ENCODE measurements at regions not wholly inside any gene's neighbourhood (a gene's known extent, or its start where the extent isn't known, plus 50 kb on each side); places are given as distances from the start of the nearest gene placed in this dataset.

DNA sequence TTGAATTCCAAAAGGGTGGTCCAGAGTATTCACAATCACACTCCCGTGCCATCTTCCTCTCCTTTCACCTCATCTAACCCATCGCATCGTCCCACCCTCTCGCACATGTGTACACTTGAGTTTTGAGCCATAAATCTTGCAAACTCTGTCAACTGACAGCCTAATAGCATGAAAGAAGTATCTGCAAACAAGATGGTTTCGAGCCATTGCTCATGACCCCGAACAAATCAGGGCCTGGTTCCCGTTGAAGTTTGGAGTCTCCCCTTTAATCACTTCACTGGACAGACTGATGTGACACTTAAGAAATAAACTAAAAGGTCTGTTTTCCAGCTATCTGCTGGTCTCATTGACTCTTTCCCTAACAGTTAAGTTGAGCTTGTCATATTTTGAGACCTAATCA, 223.6 kb upstream of the SOX5 start:
- no peaks in the 10 kb centered on the region for H3K9me3 ChIP-seq

DNA sequence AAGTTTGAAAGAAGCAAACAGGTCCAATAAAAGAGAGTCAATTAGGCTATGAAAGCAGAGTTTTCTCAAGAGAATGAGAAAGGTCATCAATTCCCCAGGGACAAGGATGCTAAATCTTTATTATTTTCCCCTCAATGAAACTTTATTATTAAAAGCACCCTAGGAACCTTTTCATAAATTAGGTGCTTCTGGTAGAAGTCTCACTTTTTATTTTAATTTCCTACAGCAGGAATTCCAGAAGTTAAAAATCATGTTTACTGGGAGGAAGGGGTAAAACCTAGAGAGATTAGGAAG, 223.2 kb upstream of the SOX5 start:
- Histone ChIP-seq H3K27me3 (no peaks in the 10 kb centered on the region), H3K9me3 (no peaks in the 10 kb centered on the region), H3K4me1 (ENCODE audit: control insufficient read depth in 1 of 2, insufficient read depth in 1 of 2, low read depth in 1 of 2, low read length in 1 of 2) (no peaks in the 10 kb centered on the region), H3K36me3 (no peaks in the 10 kb centered on the region), H3K27ac (no peak overlapping the region), H3K4me3 (ENCODE audit: low read depth in 1 of 2, low read length in 1 of 2) (no peak overlapping the region)
- TF ChIP-seq, protein P1, sequence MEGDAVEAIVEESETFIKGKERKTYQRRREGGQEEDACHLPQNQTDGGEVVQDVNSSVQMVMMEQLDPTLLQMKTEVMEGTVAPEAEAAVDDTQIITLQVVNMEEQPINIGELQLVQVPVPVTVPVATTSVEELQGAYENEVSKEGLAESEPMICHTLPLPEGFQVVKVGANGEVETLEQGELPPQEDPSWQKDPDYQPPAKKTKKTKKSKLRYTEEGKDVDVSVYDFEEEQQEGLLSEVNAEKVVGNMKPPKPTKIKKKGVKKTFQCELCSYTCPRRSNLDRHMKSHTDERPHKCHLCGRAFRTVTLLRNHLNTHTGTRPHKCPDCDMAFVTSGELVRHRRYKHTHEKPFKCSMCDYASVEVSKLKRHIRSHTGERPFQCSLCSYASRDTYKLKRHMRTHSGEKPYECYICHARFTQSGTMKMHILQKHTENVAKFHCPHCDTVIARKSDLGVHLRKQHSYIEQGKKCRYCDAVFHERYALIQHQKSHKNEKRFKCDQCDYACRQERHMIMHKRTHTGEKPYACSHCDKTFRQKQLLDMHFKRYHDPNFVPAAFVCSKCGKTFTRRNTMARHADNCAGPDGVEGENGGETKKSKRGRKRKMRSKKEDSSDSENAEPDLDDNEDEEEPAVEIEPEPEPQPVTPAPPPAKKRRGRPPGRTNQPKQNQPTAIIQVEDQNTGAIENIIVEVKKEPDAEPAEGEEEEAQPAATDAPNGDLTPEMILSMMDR (IDR thresholded peaks at IDR 0.05), result no peak

More for the DNA sequence above, 223.6 kb upstream of the SOX5 start:
- TF ChIP-seq, protein P1 (IDR thresholded peaks at IDR 0.05), result no peak
- H3K36me3 ChIP-seq, result no peaks in the 10 kb centered on the region
- H3K4me1 ChIP-seq (ENCODE audit: control insufficient read depth in 1 of 2, insufficient read depth in 1 of 2, low read depth in 1 of 2, low read length in 1 of 2), result no peaks in the 10 kb centered on the region
- H3K27me3 ChIP-seq, result no peaks in the 10 kb centered on the region
- H3K4me3 ChIP-seq (ENCODE audit: low read depth in 1 of 2, low read length in 1 of 2), result no peak overlapping the region
- no peak overlapping the region for H3K27ac ChIP-seq

DNA sequence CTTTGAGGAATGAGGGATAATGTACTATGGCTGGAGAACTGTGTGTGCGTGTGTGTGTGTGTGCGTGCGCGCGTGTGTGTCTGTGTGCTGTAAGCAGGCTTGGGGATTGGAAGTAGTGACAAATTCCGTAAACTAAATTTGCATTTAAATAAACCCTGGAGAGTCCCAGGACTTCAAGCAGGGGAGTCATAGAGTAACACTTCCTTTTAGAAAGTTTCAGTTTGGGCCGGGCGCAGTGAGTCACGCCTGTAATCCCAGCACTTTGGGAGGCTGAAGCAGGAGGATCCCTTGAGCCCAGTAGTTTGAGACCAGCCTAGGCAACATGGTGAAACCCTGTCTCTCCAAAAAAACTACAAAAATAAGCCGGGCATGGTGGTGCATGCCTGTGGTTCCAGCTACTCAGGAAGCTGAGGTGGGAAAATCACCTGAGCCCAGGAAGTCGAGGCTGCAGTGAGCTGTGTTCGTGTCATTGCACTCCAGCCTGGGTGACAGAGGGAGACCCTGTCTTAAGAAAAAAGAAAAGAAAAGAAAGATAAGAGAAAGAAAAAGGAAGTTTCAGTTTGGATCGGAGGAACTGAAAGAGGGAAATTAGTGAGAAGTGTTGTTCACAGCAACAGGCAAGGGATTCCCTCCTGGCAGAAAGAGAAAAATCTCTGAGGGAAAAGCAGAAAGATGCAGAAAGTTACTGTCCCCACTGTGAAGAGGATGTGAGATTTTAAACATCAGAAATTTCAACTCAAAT, 222.7 kb upstream of the SOX5 start:
- Histone ChIP-seq H3K4me3 (ENCODE audit: low read depth in 1 of 2, low read length in 1 of 2) (no peak overlapping the region), H3K9me3 (no peaks in the 10 kb centered on the region), H3K4me1 (ENCODE audit: control insufficient read depth in 1 of 2, insufficient read depth in 1 of 2, low read depth in 1 of 2, low read length in 1 of 2) (no peaks in the 10 kb centered on the region), H3K36me3 (no peaks in the 10 kb centered on the region), H3K27ac (no peak overlapping the region), H3K27me3 (no peaks in the 10 kb centered on the region)
- TF ChIP-seq, protein P1 (IDR thresholded peaks at IDR 0.05), result no peak

DNA sequence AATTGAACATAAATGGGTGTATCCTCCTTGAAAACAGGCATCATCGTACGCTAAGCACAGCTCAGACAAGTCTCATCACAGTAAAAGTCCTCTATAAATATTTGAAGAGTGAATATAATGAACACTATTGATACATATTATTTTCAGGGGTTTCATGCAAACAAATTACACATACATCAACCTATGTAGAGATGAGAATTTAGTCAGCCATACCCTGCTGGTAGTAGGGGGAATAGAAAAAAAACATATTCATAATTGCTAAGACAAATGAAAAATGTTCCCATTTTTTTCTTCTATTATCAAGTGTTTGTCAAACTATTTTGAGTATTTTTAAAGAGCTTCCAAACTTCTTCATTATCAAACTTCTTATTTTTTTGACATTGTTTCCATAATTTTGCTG, 205.6 kb upstream of the SOX5 start:
- Histone ChIP-seq H3K27ac (no peak overlapping the region), H3K4me3 (ENCODE audit: low read depth in 1 of 2, low read length in 1 of 2) (no peak overlapping the region), H3K4me1 (ENCODE audit: control insufficient read depth in 1 of 2, insufficient read depth in 1 of 2, low read depth in 1 of 2, low read length in 1 of 2) (no peaks in the 10 kb centered on the region)

DNA sequence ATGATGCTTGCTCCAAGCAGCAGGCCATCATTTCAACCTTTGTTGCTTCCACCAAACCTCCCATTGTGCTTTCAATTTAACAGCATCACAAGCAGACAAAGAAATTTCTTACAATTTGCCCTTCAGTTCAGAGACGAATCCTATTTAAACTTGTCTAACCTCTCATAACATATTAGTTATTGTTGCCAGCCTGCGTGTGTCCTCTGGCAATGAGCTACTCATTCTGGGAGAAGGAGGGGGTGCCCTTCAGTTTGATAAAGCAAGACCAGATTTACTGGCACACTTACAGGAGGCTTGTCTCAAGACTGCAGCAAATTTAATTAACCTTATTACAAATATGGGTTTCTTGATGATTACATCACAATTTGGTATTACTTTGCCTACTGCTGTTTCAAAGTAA, 203.6 kb upstream of the SOX5 start:
- H3K4me3 ChIP-seq (ENCODE audit: low read depth in 1 of 2, low read length in 1 of 2), result no peak overlapping the region
- no peaks in the 10 kb centered on the region for H3K36me3 ChIP-seq
- no peak overlapping the region for H3K27ac ChIP-seq
- H3K27me3 ChIP-seq, result no peaks in the 10 kb centered on the region
- TF ChIP-seq, protein P1 (IDR thresholded peaks at IDR 0.05), result no peak
- H3K4me1 ChIP-seq (ENCODE audit: control insufficient read depth in 1 of 2, insufficient read depth in 1 of 2, low read depth in 1 of 2, low read length in 1 of 2), result no peaks in the 10 kb centered on the region
- H3K9me3 ChIP-seq, result no peaks in the 10 kb centered on the region

More for the DNA sequence above, 205.6 kb upstream of the SOX5 start:
- TF ChIP-seq, protein P1 (IDR thresholded peaks at IDR 0.05), result no peak
- no peaks in the 10 kb centered on the region for H3K36me3 ChIP-seq
- H3K27me3 ChIP-seq, result no peaks in the 10 kb centered on the region
- H3K9me3 ChIP-seq, result no peaks in the 10 kb centered on the region
